Esophagus squamous epithelium (tissue), 5 donors: ENCODE measurements at regions not wholly inside any gene's neighbourhood (a gene's known extent, or its start where the extent isn't known, plus 50 kb on each side); places are given as distances from the start of the nearest gene placed in this dataset.

ENCODE experiments used
- DNase-seq: peaks from one replicate; lab custom pipeline; 2025; lab: John Stamatoyannopoulos, UW
- H3K27ac ChIP-seq, 4 donors: fragments of 200-600 bp; sonication (generic); one replicate each; pipeline ENCODE4 v1.5.1; 2016 to 2019; ENCODE audit warnings: mild to moderate bottlenecking in 1 of 4
- H3K27me3 ChIP-seq, 4 donors: fragments of 200-600 bp; sonication (generic); 1 replicate in 3 of 4; 2 replicates in 1 of 4; pipeline versions ENCODE4 v1.5.1 to v1.6.0; 2017 to 2021; ENCODE audit warnings: antibody characterized with exemption in 1 of 4
- H3K36me3 ChIP-seq, 3 donors: fragments of 200-600 bp; sonication (generic); one replicate each; pipeline ENCODE4 v1.5.1; 2016 to 2019
- H3K4me1 ChIP-seq, 3 donors: fragments of 200-600 bp; sonication (generic); one replicate each; pipeline ENCODE4 v1.5.1; 2017 to 2019
- H3K4me3 ChIP-seq, 4 donors: fragments of 200-600 bp; sonication (generic); 1 replicate in 3 of 4; 2 replicates in 1 of 4; pipeline ENCODE4 v1.5.1; 2016 to 2019; ENCODE audit warnings: mild to moderate bottlenecking in 2 of 4, moderate library complexity in 1 of 4
- H3K9me3 ChIP-seq, 3 donors: fragments of 200-600 bp; sonication (generic); one replicate each; pipeline ENCODE4 v1.5.1; 2016 to 2019
- CTCF ChIP-seq, 6 experiments: fragments of 450-650 bp in 4 of 6; fragments of 200-600 bp in 2 of 6; sonication (generic) in 2 of 6; IDR thresholded peaks; one replicate each; pipeline ENCODE4 v1.5.1; 2016 to 2019; ENCODE audit warnings: antibody characterized with exemption in 6 of 6, mild to moderate bottlenecking in 4 of 6, moderate library complexity in 4 of 6
- POLR2A ChIP-seq, 4 donors: fragments of 450-650 bp; IDR thresholded peaks; one replicate each; pipeline ENCODE4 v1.6.1; 2017; ENCODE audit warnings: antibody characterized with exemption in 4 of 4, mild to moderate bottlenecking in 4 of 4, moderate library complexity in 3 of 4
- WGBS, 2 donors: methylation state at CpG; one replicate each; pipeline ENCODE4 v1.1.5; 2018; 5-methylcytosine and 5-hydroxymethylcytosine counted together
- intact Hi-C: fragments of 100-400 bp; cut with DNase I; formaldehyde crosslinking; loops from one replicate; pipeline ENCODE4 v1.15.0; 2022
- donor health status: DM: yes; HTN: yes; CAD: no.

- Histone ChIP-seq H3K27me3 (peaks cover 0 to 88% (median 0%) of the 10 kb centered on the region in 4 donors), H3K4me3 (no peak overlapping the region), H3K36me3 (no peaks in the 10 kb centered on the region), H3K9me3 (no peaks in the 10 kb centered on the region), H3K27ac (no peak overlapping the region), H3K4me1 (peaks cover 0 to 4% (median 0%) of the 10 kb centered on the region in 3 donors)
- intact Hi-C loops, result no loop called here
- TF ChIP-seq POLR2A (IDR thresholded peaks at IDR 0.05), result no peak
- TF ChIP-seq CTCF (IDR thresholded peaks at IDR 0.05), result no peak
- no peak for DNase-seq
- 43 to 54% methylated on average over 9 to 13 of the region's 14 CpGs for WGBS, 2 donors
These were observed 75.0 kb upstream of the LHX1 start for GRCh38 chr17:36862116-36862920.

- Histone ChIP-seq H3K9me3 (no peaks in the 10 kb centered on the region), H3K4me3 (no peak overlapping the region), H3K27me3 (peaks cover 0 to 85% (median 0%) of the 10 kb centered on the region in 4 donors), H3K36me3 (no peaks in the 10 kb centered on the region), H3K27ac (no peak overlapping the region), H3K4me1 (peaks cover 0 to 4% (median 0%) of the 10 kb centered on the region in 3 donors)
- 81% methylated on average over 3 of the region's 6 CpGs; no CpG with 5 or more reads in 1 of the 2 donors for WGBS, 2 donors
- intact Hi-C loops, result no loop called here
- DNase-seq, result no peak
- no peak for TF ChIP-seq POLR2A (IDR thresholded peaks at IDR 0.05)
- no peak for TF ChIP-seq CTCF (IDR thresholded peaks at IDR 0.05)
These were observed 74.1 kb upstream of the LHX1 start for GRCh38 chr17:36863131-36863530.

- Histone ChIP-seq H3K4me1 (peaks cover 0 to under 1% (median 0%) of the 10 kb centered on the region in 3 donors), H3K36me3 (no peaks in the 10 kb centered on the region), H3K9me3 (no peaks in the 10 kb centered on the region), H3K27me3 (peaks cover 0 to 85% (median 0%) of the 10 kb centered on the region in 4 donors), H3K27ac (no peak overlapping the region), H3K4me3 (no peak overlapping the region)
- no peak for TF ChIP-seq CTCF (IDR thresholded peaks at IDR 0.05)
- TF ChIP-seq POLR2A (IDR thresholded peaks at IDR 0.05), result no peak
- 67 to 72% methylated on average over 17 to 18 of the region's 21 CpGs for WGBS, 2 donors
- intact Hi-C loops, result no loop called here
- no peak for DNase-seq
These were observed 73.3 kb upstream of the LHX1 start for GRCh38 chr17:36863676-36864612.

GRCh38 chr17:36864827-36865430 lies 72.3 kb upstream of the LHX1 start:
- DNase-seq, result no peak
- H3K36me3 ChIP-seq, result no peaks in the 10 kb centered on the region
- no peak overlapping the region for H3K4me3 ChIP-seq
- 40 to 50% methylated on average over 7 to 10 of the region's 11 CpGs for WGBS, 2 donors
- no peak overlapping the region for H3K27ac ChIP-seq
- H3K4me1 ChIP-seq, result no peaks in the 10 kb centered on the region
- intact Hi-C loops, result no loop called here
- TF ChIP-seq POLR2A (IDR thresholded peaks at IDR 0.05) (no peak), CTCF (IDR thresholded peaks at IDR 0.05) (no peak)
- no peaks in the 10 kb centered on the region for H3K9me3 ChIP-seq
- peaks cover 0 to 85% (median 0%) of the 10 kb centered on the region in 4 donors for H3K27me3 ChIP-seq
